AG09319 (cell line): ENCODE measurements at regions not wholly inside any gene's neighbourhood (a gene's known extent, or its start where the extent isn't known, plus 50 kb on each side); places are given as distances from the start of the nearest gene placed in this dataset.

ENCODE experiments used
- DNase-seq: peaks from one replicate; pipeline ENCODE4 v3.0.0-alpha.2; 2010; ENCODE audit warnings: low read depth; ENCODE audit errors: extremely low read depth
- CTCF ChIP-seq: IDR thresholded peaks from 2 replicates; pipeline ENCODE4 v1.5.1; 2011; ENCODE audit warnings: low read depth, mild to moderate bottlenecking, inconsistent platforms, low read length, moderate library complexity

DNA sequence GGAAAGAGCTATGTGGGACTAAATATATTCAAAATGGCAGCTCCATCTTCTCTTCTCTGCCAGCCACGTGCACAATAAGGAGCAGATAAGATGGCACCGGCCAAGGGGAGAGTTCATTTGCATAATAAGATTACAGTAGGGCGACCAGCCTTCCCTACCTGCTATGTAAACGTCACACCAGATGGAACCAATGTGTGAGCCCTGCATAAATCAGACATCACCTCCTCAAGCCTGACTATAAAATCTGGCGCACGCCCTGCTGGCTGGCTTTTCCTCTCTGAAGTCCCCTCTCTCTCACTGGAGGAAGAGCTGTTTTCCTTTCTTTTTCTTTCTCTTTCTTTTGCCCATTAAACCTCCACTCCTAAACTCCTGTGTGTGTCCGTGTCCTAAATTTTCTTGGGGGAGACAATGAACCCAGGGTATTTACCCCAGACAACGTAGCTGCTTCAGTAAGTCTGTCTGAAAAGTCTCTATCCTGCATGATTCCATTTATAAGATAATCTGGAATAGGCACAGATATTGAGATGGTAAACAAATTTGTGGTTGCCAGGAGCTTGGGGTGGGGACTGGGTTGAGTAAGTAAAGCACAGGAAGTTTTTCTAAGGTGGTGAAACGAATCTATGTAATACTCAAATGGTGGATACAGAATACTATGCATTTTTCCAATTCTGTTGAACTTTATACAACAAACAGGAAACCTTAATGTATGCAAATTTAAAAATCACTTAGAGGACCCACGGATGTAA lies 670.0 kb upstream of the KIRREL3 start:
- DNase-seq: no peak
- no peak for TF ChIP-seq CTCF

- TF ChIP-seq CTCF: no peak
- DNase-seq: no peak
Observed at GRCh38 chr11:127656116-127656836, 655.7 kb upstream of the KIRREL3 start.

DNA sequence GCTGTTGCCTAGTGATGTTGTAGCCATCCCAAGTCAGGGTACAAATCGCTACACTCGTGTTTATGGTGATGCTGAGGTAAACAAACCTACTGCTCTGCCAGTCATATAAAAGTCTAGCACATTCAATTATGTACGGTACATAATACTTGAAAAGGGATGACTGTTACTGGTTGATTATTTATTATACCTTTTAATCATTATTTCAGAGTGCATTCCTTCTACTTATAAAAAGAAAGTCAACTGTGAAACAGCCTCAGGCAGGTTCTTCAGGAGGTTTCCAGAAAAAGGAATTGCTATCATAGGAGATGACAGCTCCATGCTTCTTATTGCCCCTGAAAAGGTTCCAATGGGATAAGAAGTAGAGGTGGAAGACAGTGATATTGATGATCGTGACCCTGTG lies 652.5 kb upstream of the KIRREL3 start:
- no peak for DNase-seq
- no peak for TF ChIP-seq CTCF

GRCh38 chr11:127651888-127652221 lies 651.3 kb upstream of the KIRREL3 start:
- TF ChIP-seq CTCF: no peak

DNA sequence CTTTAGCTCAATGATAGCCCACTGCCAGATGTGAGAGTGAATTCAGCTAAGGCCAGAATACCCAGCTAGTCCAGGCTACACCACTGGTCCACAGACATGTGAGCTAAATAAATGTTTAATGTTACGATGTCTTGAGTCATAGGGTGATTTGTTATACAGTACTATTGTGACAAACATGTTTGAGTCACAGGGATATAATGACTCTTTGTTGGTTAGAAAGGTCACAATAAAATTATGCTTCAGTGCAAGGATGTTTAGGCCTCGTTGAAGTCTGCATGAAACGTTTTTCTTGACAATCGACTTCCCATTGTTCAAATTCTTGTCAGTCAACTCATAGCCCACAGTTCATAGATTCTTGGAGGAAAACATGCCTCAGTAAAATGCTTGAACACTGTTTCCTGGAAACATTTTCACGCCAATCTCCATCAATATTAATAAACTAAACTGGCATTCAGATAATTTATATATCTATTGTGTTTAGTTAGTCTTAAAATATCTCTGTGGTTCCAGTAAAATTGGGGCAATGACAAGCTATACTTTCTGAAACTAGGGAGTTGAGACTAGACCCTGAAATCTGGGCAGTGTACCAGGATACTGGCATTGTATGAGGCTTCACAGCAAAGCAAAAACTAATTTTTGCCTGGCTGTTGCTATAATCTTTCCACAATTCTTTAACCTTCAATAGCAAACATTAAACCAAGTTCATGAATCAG lies 650.8 kb upstream of the KIRREL3 start:
- TF ChIP-seq CTCF: no peak
- no peak for DNase-seq

More at GRCh38 chr11:127651888-127652221, 651.3 kb upstream of the KIRREL3 start:
- no peak for DNase-seq

DNA sequence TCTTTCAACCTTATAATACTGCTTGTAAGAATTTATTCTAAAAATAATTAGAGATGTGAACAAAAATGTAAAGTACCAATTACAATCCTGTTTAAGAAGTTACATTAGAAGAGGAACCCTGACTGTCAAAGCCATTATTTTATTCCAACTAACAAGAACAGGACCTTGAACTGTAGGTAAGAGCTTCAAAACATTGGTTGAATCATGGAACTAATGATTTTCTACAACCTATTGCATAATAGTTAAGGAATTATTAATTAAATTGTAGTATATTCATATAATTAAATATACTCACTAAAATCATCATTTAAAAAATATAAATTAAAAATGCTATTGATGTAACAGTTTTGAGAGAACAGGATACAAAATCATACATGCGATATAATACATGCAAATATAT lies 649.4 kb upstream of the KIRREL3 start:
- no peak for TF ChIP-seq CTCF
- DNase-seq: no peak

GRCh38 chr11:127649071-127649470 lies 648.5 kb upstream of the KIRREL3 start:
- no peak for DNase-seq
- no peak for TF ChIP-seq CTCF
